ENCODE measurements at regions not wholly inside any gene's neighbourhood (a gene's known extent, or its start where the extent isn't known, plus 50 kb on each side); places are given as distances from the start of the nearest gene placed in this dataset.

DNA sequence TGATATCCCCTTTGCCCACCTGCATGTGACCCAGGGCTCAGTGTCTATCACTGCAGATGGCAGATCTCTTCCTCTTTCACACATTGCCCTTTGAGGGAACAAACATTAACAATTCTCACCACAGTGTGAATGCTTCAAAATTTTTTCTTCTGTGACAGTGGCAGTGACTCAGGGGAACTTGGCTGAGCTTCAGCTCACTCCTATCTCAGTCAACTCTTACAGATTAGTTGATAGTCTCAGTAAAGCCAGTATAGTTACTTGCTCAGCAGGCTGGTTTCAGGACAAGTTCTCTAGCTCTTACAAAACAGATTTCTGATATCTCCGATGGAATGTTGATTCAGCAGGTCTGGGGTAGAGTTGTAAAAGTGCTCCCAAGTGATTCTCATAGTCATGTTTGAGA is 166.9 kb downstream of the DLEU7 start:
- no peak for TF ChIP-seq CTCF (IDR thresholded peaks at IDR 0.05; ENCODE audit: poor library complexity)
- TF ChIP-seq EZH2 (IDR thresholded peaks at IDR 0.05; ENCODE audit: borderline replicate concordance) = no peak

Data from hepatocyte (in vitro differentiated cells).